Liver (tissue), 8 donors: ENCODE measurements at regions not wholly inside any gene's neighbourhood (a gene's known extent, or its start where the extent isn't known, plus 50 kb on each side); places are given as distances from the start of the nearest gene placed in this dataset.

Experiments used
- DNase-seq: peaks from one replicate; pipeline ENCODE4 v3.0.0-alpha.2; 2017; ENCODE audit warnings: low spot score
- H3K27ac ChIP-seq, 2 donors: one replicate each; pipeline ENCODE4 v1.7.0; 2013; ENCODE audit warnings: inconsistent platforms in 2 of 2, low read length in 2 of 2, control low read depth in 1 of 2, low read depth in 1 of 2, mild to moderate bottlenecking in 1 of 2
- H3K27me3 ChIP-seq, 4 donors: one replicate each; pipeline versions ENCODE4 v1.6.1 to v1.7.0; 2013; ENCODE audit warnings: low read length in 3 of 4, inconsistent platforms in 1 of 4, mild to moderate bottlenecking in 1 of 4, moderate library complexity in 1 of 4; ENCODE audit not compliant: control insufficient read depth in 4 of 4, insufficient read depth in 4 of 4
- H3K36me3 ChIP-seq, 4 donors: one replicate each; pipeline versions ENCODE4 v1.6.1 to v1.7.0; 2013; ENCODE audit warnings: low read length in 3 of 4, mild to moderate bottlenecking in 3 of 4, low read depth in 1 of 4, moderate library complexity in 1 of 4; ENCODE audit not compliant: control insufficient read depth in 4 of 4, insufficient read depth in 3 of 4
- H3K4me1 ChIP-seq, 4 donors: one replicate each; pipeline versions ENCODE4 v1.6.1 to v1.7.0; 2013; ENCODE audit warnings: low read length in 3 of 4, mild to moderate bottlenecking in 3 of 4, moderate library complexity in 1 of 4; ENCODE audit not compliant: control insufficient read depth in 4 of 4, insufficient read depth in 4 of 4
- H3K4me3 ChIP-seq, 3 donors: one replicate each; pipeline versions ENCODE4 v1.6.1 to v1.7.0; 2013; ENCODE audit warnings: low read length in 3 of 3, control low read depth in 1 of 3, low read depth in 1 of 3, mild to moderate bottlenecking in 1 of 3
- H3K9ac ChIP-seq, 2 donors: one replicate each; pipeline ENCODE4 v1.7.0; 2013; ENCODE audit warnings: low read length in 2 of 2, mild to moderate bottlenecking in 2 of 2, moderate library complexity in 2 of 2, control low read depth in 1 of 2, low read depth in 1 of 2
- H3K9me3 ChIP-seq, 4 donors: one replicate each; pipeline versions ENCODE4 v1.6.1 to v1.7.0; 2013; ENCODE audit warnings: low read length in 3 of 4; ENCODE audit not compliant: control insufficient read depth in 4 of 4
- CTCF ChIP-seq: fragments of 150-350 bp; IDR thresholded peaks from 2 replicates; pipeline ENCODE4 v1.5.1; 2017; ENCODE audit warnings: improper control_type of control experiment, low read depth, low read length; ENCODE audit not compliant: missing input control
- FOXA1 ChIP-seq: IDR thresholded peaks from 2 replicates; pipeline ENCODE4 v1.6.1; 2016; ENCODE audit warnings: antibody characterized with exemption
- FOXA2 ChIP-seq: IDR thresholded peaks from 2 replicates; pipeline ENCODE4 v1.6.1; 2016; ENCODE audit warnings: antibody characterized with exemption
- GABPA ChIP-seq, 2 donors: IDR thresholded peaks in 1 of 2; conservative IDR thresholded peaks in 1 of 2; 2 replicates each; pipeline ENCODE4 v1.6.1; 2016; ENCODE audit warnings: antibody characterized with exemption in 2 of 2, mild to moderate bottlenecking in 1 of 2, moderate library complexity in 1 of 2
- HNF4A ChIP-seq, 2 donors: conservative IDR thresholded peaks; 2 replicates each; pipeline ENCODE4 v1.6.1; 2016; ENCODE audit warnings: antibody characterized with exemption in 2 of 2, mild to moderate bottlenecking in 2 of 2
- HNF4G ChIP-seq: IDR thresholded peaks from 2 replicates; pipeline ENCODE4 v1.6.1; 2016; ENCODE audit warnings: antibody characterized with exemption
- JUND ChIP-seq, 2 donors: IDR thresholded peaks; 2 replicates each; pipeline ENCODE4 v1.6.1; 2016; ENCODE audit warnings: antibody characterized with exemption in 2 of 2
- NR2F2 ChIP-seq: IDR thresholded peaks from 2 replicates; pipeline ENCODE4 v1.6.1; 2016; ENCODE audit warnings: antibody characterized with exemption
- RAD21 ChIP-seq, 2 donors: IDR thresholded peaks; 2 replicates each; pipeline ENCODE4 v1.6.1; 2016; ENCODE audit warnings: antibody characterized with exemption in 2 of 2, mild to moderate bottlenecking in 2 of 2
- REST ChIP-seq: IDR thresholded peaks from 2 replicates; pipeline ENCODE4 v1.6.1; 2016; ENCODE audit warnings: antibody characterized with exemption, mild to moderate bottlenecking
- RXRA ChIP-seq, 2 donors: IDR thresholded peaks; 2 replicates each; pipeline ENCODE4 v1.6.1; 2017 to 2018; ENCODE audit warnings: antibody characterized with exemption in 2 of 2, mild to moderate bottlenecking in 1 of 2
- SP1 ChIP-seq: IDR thresholded peaks from 2 replicates; pipeline ENCODE4 v1.6.1; 2018; ENCODE audit warnings: antibody characterized with exemption, mild to moderate bottlenecking
- TAF1 ChIP-seq: conservative IDR thresholded peaks from 2 replicates; pipeline ENCODE4 v1.6.1; 2016; ENCODE audit warnings: antibody characterized with exemption, mild to moderate bottlenecking
- YY1 ChIP-seq: IDR thresholded peaks from 2 replicates; pipeline ENCODE4 v1.6.1; 2016; ENCODE audit warnings: antibody characterized with exemption, mild to moderate bottlenecking
- ZBTB33 ChIP-seq: IDR thresholded peaks from 2 replicates; pipeline ENCODE4 v1.6.1; 2016; ENCODE audit warnings: antibody characterized with exemption
- WGBS: extraction: QIAGEN DNeasy Blood & Tissue Kit; methylation state at CpG from one replicate; pipeline ENCODE4 v1.1.7; 2013; 5-methylcytosine and 5-hydroxymethylcytosine counted together
- TF ChIP-seq, protein P1 (sequence below): IDR thresholded peaks from 2 replicates; pipeline ENCODE4 v1.6.1; 2016; ENCODE audit warnings: antibody characterized with exemption
- TF ChIP-seq, protein P2 (sequence below): IDR thresholded peaks from 2 replicates; pipeline ENCODE4 v1.6.1; 2016; ENCODE audit warnings: antibody characterized with exemption
- donor health status: healthy.
- donor health status: healthy.
- donor health status: healthy.
- donor health status: healthy.
- donor health status: healthy.

DNA sequence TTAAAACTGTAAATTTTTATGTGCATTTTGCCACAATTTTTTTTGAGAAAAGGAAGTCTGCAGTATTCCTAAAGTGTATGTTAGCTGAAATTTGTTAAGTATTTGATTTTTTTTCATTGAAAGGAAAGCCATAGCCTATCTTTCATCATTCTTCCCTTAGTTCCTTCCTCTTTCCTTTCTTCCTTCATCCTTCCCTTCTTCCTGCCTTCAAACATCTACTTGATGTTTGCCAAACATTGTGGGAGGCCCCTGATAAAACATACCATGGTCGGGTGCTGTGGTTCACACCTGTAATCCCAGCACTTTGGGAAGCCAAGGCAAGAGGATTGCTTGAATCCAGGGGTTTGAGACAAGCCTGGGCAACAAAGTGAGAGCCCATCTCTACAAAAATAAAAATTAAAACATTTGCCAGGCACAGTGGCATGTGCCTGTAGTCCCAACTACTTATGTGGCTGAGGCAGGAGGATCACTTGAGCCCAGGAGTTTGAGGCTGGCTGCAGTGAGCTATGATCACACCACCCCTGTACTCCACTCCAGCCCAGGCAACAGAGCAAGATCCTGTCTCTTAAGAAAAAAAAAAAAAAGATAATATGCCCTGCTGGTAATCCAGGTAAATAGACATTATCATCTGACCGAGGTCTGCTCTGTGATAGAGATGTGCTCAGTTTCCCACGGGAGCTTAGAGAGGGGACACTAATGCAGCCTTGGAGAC is 62.9 kb upstream of the FOXN2 start:
- Histone ChIP-seq H3K27me3 (no peaks in the 10 kb centered on the region), H3K27ac (peak overlapping the region in 1 of 2 donors; percentile 8), H3K4me1 (peaks cover 2 to 30% (median 27%) of the 10 kb centered on the region in 4 donors), H3K4me3 (no peak overlapping the region), H3K9ac (no peak overlapping the region), H3K36me3 (no peaks in the 10 kb centered on the region), H3K9me3 (no peaks in the 10 kb centered on the region)
- no peak for TF ChIP-seq HNF4A (conservative IDR thresholded peaks at IDR 0.05)
- TF ChIP-seq RXRA (IDR thresholded peaks at IDR 0.05): no peak
- TF ChIP-seq, protein P1, sequence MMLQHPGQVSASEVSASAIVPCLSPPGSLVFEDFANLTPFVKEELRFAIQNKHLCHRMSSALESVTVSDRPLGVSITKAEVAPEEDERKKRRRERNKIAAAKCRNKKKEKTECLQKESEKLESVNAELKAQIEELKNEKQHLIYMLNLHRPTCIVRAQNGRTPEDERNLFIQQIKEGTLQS: no peak
- TF ChIP-seq SP1: no peak
- TF ChIP-seq, protein P2, sequence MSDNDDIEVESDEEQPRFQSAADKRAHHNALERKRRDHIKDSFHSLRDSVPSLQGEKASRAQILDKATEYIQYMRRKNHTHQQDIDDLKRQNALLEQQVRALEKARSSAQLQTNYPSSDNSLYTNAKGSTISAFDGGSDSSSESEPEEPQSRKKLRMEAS: no peak
- no peak for TF ChIP-seq JUND (IDR thresholded peaks at IDR 0.05)
- no peak for TF ChIP-seq FOXA1
- no peak for TF ChIP-seq TAF1
- TF ChIP-seq FOXA2: no peak
- no peak for TF ChIP-seq GABPA (IDR thresholded peaks at IDR 0.05 in 1 of 2, conservative IDR thresholded peaks at IDR 0.05 in 1 of 2)
- no peak for TF ChIP-seq HNF4G
- no peak for TF ChIP-seq YY1
- no peak for TF ChIP-seq ZBTB33
- no peak for TF ChIP-seq NR2F2
- TF ChIP-seq RAD21 (IDR thresholded peaks at IDR 0.05): no peak
- WGBS: 69% methylated on average over 3 of the region's 3 CpGs
- no peak for DNase-seq

GRCh38 chr2:48253301-48253700 is 61.2 kb upstream of the FOXN2 start:
- Histone ChIP-seq H3K27ac (no peak overlapping the region), H3K4me1 (peaks cover 2 to 30% (median 26%) of the 10 kb centered on the region in 4 donors), H3K9me3 (no peaks in the 10 kb centered on the region), H3K9ac (no peak overlapping the region), H3K36me3 (no peaks in the 10 kb centered on the region), H3K4me3 (no peak overlapping the region), H3K27me3 (no peaks in the 10 kb centered on the region)
- no peak for DNase-seq
- TF ChIP-seq RAD21 (IDR thresholded peaks at IDR 0.05): no peak
- TF ChIP-seq, protein P2: no peak
- TF ChIP-seq YY1: no peak
- no peak for TF ChIP-seq HNF4A (conservative IDR thresholded peaks at IDR 0.05)
- no peak for TF ChIP-seq RXRA (IDR thresholded peaks at IDR 0.05)
- no peak for TF ChIP-seq SP1
- TF ChIP-seq TAF1: no peak
- TF ChIP-seq FOXA1: no peak
- no peak for TF ChIP-seq HNF4G
- no peak for TF ChIP-seq REST
- no peak for TF ChIP-seq CTCF
- no peak for TF ChIP-seq FOXA2
- WGBS: 98% methylated on average over 1 of the region's 1 CpG
